Panc1 (cell line): ENCODE measurements at regions not wholly inside any gene's neighbourhood (a gene's known extent, or its start where the extent isn't known, plus 50 kb on each side); places are given as distances from the start of the nearest gene placed in this dataset.

ENCODE experiments used
- CTCF ChIP-seq: fragments of 450-650 bp; IDR thresholded peaks from 2 replicates; pipeline ENCODE4 v1.5.1; 2017; ENCODE audit warnings: mild to moderate bottlenecking
- POLR2AphosphoS5 ChIP-seq: IDR thresholded peaks from 2 replicates; pipeline ENCODE4 v1.6.1; 2012; ENCODE audit warnings: mild to moderate bottlenecking, low read depth, low read length, moderate library complexity
- REST ChIP-seq, 2 experiments: IDR thresholded peaks; 2 replicates each; pipeline ENCODE4 v1.6.1; 2011 to 2012; ENCODE audit warnings: low read depth in 2 of 2, control low read depth in 1 of 2, low read length in 1 of 2, mild to moderate bottlenecking in 1 of 2, moderate library complexity in 1 of 2; ENCODE audit not compliant: insufficient read depth in 1 of 2

- TF ChIP-seq CTCF (no peak), POLR2AphosphoS5 (no peak), REST (IDR thresholded peaks at IDR 0.05; ENCODE audit: insufficient read depth in 1 of 2, low read depth in 2 of 2, low read length in 1 of 2) (no peak)
Observed at GRCh38 chrX:39058724-39059123, 257.5 kb downstream of the MID1IP1 start.
